Activated CD8-positive, alpha-beta memory T cell treated with anti-CD3 and anti-CD28 coated beads for 4 hours (primary cell): ENCODE measurements at regions not wholly inside any gene's neighbourhood (a gene's known extent, or its start where the extent isn't known, plus 50 kb on each side); places are given as distances from the start of the nearest gene placed in this dataset.

Source experiments
- DNase-seq, 2 donors: peaks; one replicate each; pipeline ENCODE4 v3.0.0-alpha.2; 2020; ENCODE audit warnings: low read depth in 2 of 2

- DNase-seq: no peak
Measured at GRCh38 chr22:48752451-48753380, 1075.0 kb downstream of the BRD1 start.

- DNase-seq: no peak
Measured at GRCh38 chr22:48751539-48752437, 1075.9 kb downstream of the BRD1 start.

GRCh38 chr22:48750826-48751440, 1076.7 kb downstream of the BRD1 start:
- DNase-seq: no peak

GRCh38 chr22:48750282-48750681, 1077.4 kb downstream of the BRD1 start:
- DNase-seq: no peak

- no peak for DNase-seq
Measured at GRCh38 chr22:48749555-48750227, 1078.0 kb downstream of the BRD1 start.

- no peak for DNase-seq
Measured at GRCh38 chr22:48748860-48749554, 1078.7 kb downstream of the BRD1 start.

- DNase-seq: no peak
Measured at GRCh38 chr22:48748113-48748859, 1079.4 kb downstream of the BRD1 start.

GRCh38 chr22:48746789-48747425, 1080.8 kb downstream of the BRD1 start:
- no peak for DNase-seq

- DNase-seq: no peak
Measured at GRCh38 chr22:48745842-48746788, 1081.6 kb downstream of the BRD1 start.

- no peak for DNase-seq
Measured at GRCh38 chr22:48744967-48745841, 1082.5 kb downstream of the BRD1 start.

- no peak for DNase-seq
Measured at GRCh38 chr22:48744283-48744641, 1083.4 kb downstream of the BRD1 start.

- no peak for DNase-seq
Measured at GRCh38 chr22:48743601-48744282, 1083.9 kb downstream of the BRD1 start.

- no peak for DNase-seq
Measured at GRCh38 chr22:48742556-48743343, 1084.9 kb downstream of the BRD1 start.

- no peak for DNase-seq
Measured at GRCh38 chr22:48742191-48742555, 1085.5 kb downstream of the BRD1 start.

- no peak for DNase-seq
Measured at GRCh38 chr22:48741540-48741939, 1086.1 kb downstream of the BRD1 start.

GRCh38 chr22:48740731-48741405, 1086.8 kb downstream of the BRD1 start:
- no peak for DNase-seq
